ENCODE measurements at regions not wholly inside any gene's neighbourhood (a gene's known extent, or its start where the extent isn't known, plus 50 kb on each side); places are given as distances from the start of the nearest gene placed in this dataset.

DNA sequence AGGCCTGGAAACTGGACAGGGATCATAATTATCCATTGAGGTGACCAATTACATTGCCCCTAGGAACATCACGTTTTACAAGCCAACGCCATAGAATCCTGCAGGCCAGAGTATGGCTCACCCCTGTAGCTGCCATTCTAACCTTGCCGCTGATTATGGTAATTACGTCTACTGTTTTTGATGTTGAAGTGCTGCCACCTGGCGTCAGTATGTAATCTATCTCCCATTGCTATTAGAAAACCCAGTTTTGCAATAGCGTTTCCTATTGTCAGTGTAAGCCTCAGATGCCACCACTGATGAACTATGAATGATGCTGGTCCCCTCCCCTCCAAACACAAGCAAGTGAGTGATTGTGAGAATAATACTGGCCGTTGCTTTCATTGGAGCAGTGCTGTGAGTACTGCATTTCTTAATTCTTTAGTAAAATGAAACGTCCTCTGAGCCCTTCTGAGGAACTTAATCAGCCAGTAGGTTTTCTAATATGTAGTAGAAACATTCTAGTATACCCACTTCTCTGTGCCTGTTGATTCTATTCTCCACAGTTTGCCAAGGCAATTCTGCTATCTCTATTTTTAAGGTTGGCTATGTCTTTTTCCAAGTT is 100.5 kb upstream of the NMUR2 start:
- Histone ChIP-seq H3K4me3 (no peak overlapping the region), H3K27ac (ENCODE audit: low read depth in 1 of 2, low read length in 1 of 2) (no peak overlapping the region), H3K36me3 (ENCODE audit: control insufficient read depth in 4 of 4, insufficient read depth in 4 of 4, low read length in 4 of 4) (no peaks in the 10 kb centered on the region), H3K9ac (ENCODE audit: insufficient read depth in 1 of 2, low read length in 2 of 2) (no peak overlapping the region), H3K4me1 (ENCODE audit: control insufficient read depth in 5 of 5, insufficient read depth in 5 of 5, low read length in 5 of 5) (no peaks in the 10 kb centered on the region), H3K27me3 (ENCODE audit: control insufficient read depth in 3 of 3, insufficient read depth in 3 of 3, low read length in 2 of 3) (peaks cover 0 to 4% (median 0%) of the 10 kb centered on the region in 3 donors), H3K9me3 (ENCODE audit: control insufficient read depth in 4 of 4, insufficient read depth in 3 of 4, low read length in 3 of 4) (peaks cover 0 to 2% (median 0%) of the 10 kb centered on the region in 4 donors)
- peak; percentile 45 for TF ChIP-seq CTCF (IDR thresholded peaks at IDR 0.05; ENCODE audit: control extremely low read depth, extremely low read depth)
- WGBS, 2 donors: 12 to 15% methylated on average over 8 of the region's 8 CpGs
- DNase-seq (peak; percentile 60 to 86 (median 76)), ATAC-seq (ENCODE audit: insufficient read depth, low FRiP score) (peak; percentile 63)

DNA sequence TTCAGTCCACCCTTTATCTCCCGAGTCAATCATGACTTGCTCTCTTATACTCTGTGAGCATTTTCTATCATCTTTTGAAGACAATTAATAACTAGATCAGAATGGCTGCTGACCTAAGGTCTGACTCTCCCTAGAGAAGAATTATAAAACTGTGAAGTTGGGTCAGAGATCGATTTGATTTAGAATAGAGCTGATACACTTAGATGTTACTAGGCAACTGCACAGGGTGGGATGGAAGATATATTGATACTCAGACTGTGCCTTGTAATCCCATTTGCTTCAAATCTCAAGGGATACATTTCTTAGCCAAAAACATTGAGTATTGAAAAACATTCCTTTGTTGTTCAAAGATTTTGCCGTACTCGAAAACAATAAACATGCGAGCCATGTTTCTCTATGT is 106.0 kb upstream of the NMUR2 start:
- H3K27me3 ChIP-seq (ENCODE audit: control insufficient read depth in 3 of 3, insufficient read depth in 3 of 3, low read length in 2 of 3): peaks cover 0 to 4% (median 0%) of the 10 kb centered on the region in 3 donors
- no peak for TF ChIP-seq CTCF (IDR thresholded peaks at IDR 0.05; ENCODE audit: control extremely low read depth, extremely low read depth)
- peaks cover 0 to 2% (median 0%) of the 10 kb centered on the region in 5 donors for H3K4me1 ChIP-seq (ENCODE audit: control insufficient read depth in 5 of 5, insufficient read depth in 5 of 5, low read length in 5 of 5)
- no peak overlapping the region for H3K4me3 ChIP-seq
- no peak for ATAC-seq (ENCODE audit: insufficient read depth, low FRiP score)
- H3K36me3 ChIP-seq (ENCODE audit: control insufficient read depth in 4 of 4, insufficient read depth in 4 of 4, low read length in 4 of 4): no peaks in the 10 kb centered on the region
- no peak for DNase-seq
- H3K9ac ChIP-seq (ENCODE audit: insufficient read depth in 1 of 2, low read length in 2 of 2): no peak overlapping the region
- no peaks in the 10 kb centered on the region for H3K9me3 ChIP-seq (ENCODE audit: control insufficient read depth in 4 of 4, insufficient read depth in 3 of 4, low read length in 3 of 4)
- 91% methylated on average over 5 of the region's 5 CpGs for WGBS, 2 donors
- H3K27ac ChIP-seq (ENCODE audit: low read depth in 1 of 2, low read length in 1 of 2): no peak overlapping the region

DNA sequence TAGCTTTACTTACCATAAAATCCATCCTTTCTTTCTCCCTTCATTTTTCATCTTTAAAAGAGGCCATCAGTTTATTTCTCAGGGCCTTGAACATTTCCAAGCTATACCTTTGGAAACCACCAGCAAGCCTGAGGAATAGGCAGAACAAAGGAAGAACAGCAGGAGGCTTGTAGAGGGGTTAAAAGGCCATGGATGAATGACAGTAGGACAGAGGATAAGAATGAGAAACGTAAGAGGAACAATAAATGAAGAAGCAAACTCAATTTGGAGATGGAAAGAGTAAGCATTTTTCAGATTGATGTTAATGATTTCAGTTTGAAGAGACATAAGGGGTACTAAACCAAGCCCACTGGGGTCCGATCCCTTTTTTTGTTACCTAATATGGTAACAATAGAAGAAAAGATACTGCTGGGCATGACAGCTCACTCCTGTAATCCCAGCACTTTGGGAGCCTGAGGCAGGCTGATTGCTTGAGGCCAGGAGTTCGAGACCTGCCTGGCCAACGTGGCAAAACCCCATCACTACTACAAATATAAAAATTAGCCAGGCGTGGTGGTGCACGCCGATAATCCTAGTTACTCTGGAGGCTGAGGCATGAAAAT is 106.6 kb upstream of the NMUR2 start:
- H3K9ac ChIP-seq (ENCODE audit: insufficient read depth in 1 of 2, low read length in 2 of 2): no peak overlapping the region
- no peaks in the 10 kb centered on the region for H3K9me3 ChIP-seq (ENCODE audit: control insufficient read depth in 4 of 4, insufficient read depth in 3 of 4, low read length in 3 of 4)
- H3K36me3 ChIP-seq (ENCODE audit: control insufficient read depth in 4 of 4, insufficient read depth in 4 of 4, low read length in 4 of 4): no peaks in the 10 kb centered on the region
- no peak for TF ChIP-seq CTCF (IDR thresholded peaks at IDR 0.05; ENCODE audit: control extremely low read depth, extremely low read depth)
- no peak for DNase-seq
- H3K27me3 ChIP-seq (ENCODE audit: control insufficient read depth in 3 of 3, insufficient read depth in 3 of 3, low read length in 2 of 3): peaks cover 0 to 4% (median 0%) of the 10 kb centered on the region in 3 donors
- WGBS, 2 donors: 82 to 84% methylated on average over 7 of the region's 7 CpGs
- no peak overlapping the region for H3K27ac ChIP-seq (ENCODE audit: low read depth in 1 of 2, low read length in 1 of 2)
- no peak overlapping the region for H3K4me3 ChIP-seq
- peaks cover 0 to 2% (median 0%) of the 10 kb centered on the region in 5 donors for H3K4me1 ChIP-seq (ENCODE audit: control insufficient read depth in 5 of 5, insufficient read depth in 5 of 5, low read length in 5 of 5)
- ATAC-seq (ENCODE audit: insufficient read depth, low FRiP score): no peak

Data from lung (tissue), 11 donors.